GM19372 (cell line): ENCODE measurements at regions not wholly inside any gene's neighbourhood (a gene's known extent, or its start where the extent isn't known, plus 50 kb on each side); places are given as distances from the start of the nearest gene placed in this dataset.

ENCODE experiments used
- ATAC-seq: cut with Tn5 transposase; IDR thresholded peaks from one replicate; pipeline ENCODE4 v1.9.1; 2021; ENCODE audit warnings: mild to moderate bottlenecking, low read depth, moderate library complexity; ENCODE audit not compliant: unreplicated experiment

DNA sequence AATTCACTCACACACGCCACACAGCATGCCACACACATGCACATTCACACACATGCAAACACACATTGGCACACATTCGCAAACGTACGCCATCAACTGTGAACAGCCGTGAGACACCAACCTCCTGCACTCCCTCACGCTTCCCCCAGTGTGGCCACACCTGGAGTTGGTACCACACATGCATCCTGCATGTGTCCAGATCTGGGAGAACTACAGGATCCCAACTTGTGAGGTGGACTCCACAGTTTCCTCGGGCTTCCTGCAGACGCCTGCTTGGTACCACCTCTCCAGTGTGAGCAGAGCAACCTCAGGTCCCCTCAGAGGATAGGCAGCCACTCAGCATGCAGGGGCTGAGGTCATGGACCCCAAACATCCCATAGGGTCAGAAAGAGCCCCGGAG lies 239.0 kb downstream of the EIPR1 start:
- ATAC-seq = no peak

DNA sequence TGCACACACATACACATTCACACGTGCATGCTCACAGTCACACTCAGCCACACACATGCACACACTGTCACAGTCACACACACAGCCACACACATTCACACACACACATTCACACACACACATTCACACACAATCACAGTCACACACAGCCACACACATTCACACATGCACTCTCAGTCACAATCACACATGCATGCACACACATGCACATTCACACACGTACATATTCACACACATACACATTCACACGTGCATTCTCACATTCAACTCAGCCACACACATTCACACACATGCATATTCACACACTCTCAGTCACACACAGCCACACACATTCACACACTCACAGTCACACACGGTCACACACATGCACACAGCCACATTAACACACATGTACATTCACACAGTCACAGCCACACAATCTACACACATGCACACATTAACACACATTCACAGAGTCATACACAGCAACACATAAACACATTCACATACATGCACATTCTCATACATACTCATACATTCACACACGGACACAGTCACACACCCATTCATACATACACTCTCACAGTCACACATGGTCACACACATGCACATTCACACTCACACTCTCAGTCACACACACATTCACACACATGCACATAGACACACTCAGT lies 239.8 kb downstream of the EIPR1 start:
- no peak for ATAC-seq

DNA sequence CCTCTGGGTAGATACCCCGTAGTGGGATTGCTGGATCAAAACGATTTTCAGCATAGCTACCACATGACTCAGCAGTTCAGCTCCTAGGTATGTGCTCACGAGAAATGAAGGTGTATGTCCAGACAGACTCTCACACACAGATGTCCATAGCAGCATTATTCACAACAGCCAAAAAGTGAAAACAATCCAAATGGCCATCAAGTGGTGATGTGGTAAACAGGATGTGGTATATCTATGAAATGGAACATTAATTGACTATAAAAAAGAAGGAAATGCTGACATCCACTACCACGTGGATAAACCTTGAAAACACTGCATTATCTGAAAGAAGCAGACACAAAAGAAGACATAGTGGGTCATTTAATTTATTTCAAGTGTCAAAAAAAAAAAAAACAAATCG lies 241.9 kb downstream of the EIPR1 start:
- no peak for ATAC-seq

DNA sequence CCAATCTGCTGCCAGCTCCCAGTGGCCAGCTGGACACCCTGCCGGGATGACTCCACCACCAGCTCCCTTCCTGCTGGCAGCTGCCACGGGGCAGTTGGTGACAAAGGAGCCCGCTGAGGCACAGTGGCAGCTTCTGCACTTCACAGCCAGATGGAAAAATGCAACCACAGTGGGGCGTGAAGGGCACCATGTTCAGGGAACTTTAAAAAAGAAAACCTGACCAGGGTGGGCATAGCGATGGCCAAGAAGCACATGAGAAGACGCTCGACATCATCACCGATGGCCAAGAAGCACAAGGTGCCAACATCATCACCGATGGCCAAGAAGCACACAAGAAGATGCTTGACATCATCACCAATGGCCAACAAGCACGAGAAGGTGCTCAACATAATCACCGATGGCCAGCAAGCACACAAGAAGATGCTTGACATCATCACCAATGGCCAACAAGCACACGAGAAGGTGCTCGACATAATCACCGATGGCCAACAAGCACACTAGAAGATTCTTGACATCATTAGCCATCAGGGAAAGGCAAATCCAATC lies 243.5 kb downstream of the EIPR1 start:
- ATAC-seq = no peak

DNA sequence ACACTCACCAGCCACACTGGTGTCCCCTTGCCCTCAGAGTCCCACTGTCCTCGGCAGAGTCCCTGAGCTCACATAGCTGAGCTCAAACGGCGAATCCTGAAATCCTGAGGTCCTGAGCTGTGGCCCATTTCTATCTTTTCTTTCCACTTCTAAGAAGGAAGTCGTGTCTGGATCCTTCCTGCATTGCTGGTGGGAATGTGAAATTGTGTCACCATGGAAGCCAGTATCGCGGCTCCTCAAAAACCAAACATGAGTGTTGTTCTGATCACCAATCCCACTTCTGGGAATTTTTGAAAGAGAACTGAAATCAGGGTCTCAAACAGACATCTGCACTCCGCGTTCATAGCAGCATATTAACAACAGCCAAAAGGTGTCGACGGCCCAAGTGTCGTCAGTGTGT lies 244.7 kb downstream of the EIPR1 start:
- no peak for ATAC-seq

DNA sequence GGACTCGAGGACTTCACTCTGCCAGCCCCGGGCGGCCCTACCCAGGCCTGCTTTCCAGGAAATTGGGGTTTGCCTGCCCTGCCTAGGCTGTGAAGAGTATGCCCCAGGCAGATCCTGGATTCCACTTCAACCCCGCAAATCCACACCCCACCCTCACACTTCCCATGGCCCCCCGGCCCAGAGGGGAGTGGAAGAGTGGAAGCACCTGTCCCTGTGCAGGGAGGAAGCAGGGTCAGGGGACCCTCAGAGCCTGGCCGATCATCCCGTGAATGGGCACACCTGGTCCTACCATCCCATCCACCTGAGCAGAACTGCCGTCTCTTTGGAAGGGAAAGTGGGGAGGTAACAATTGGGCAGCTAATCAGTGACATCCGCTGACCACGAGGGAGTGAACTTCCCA lies 245.2 kb downstream of the EIPR1 start:
- no peak for ATAC-seq

DNA sequence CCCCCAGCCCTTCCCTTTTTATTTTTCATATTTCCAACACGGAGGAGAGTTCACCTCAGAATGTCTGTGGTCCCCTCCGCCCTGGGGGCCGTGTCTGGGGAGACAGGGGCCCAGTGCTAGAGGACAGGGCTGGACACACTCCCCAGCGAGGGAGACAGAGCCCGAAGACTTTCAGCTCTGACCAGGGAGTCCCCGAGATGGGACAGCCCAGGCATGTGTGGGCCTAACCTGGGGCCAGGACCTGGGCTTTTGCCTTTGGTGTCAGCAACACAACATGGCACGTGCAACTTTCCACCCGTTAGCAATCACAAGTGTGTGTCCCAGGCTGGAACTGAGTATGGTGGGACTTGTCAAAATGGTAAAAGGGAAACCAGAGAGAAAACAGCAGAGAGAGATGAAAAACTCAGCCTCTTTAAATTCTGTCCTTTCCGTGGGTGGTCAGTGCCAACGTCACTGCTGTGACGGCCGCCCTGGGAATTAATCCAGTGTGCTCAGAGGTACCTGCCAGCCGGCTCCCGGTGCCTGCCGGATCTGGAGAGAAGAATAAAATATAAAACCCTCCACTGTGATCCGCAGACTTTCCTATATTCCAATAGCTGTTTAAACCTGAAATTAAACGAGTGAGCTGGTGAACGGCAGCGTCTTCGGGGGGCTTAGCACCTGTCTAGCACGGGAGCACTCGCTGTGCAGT lies 245.8 kb downstream of the EIPR1 start:
- ATAC-seq = no peak

DNA sequence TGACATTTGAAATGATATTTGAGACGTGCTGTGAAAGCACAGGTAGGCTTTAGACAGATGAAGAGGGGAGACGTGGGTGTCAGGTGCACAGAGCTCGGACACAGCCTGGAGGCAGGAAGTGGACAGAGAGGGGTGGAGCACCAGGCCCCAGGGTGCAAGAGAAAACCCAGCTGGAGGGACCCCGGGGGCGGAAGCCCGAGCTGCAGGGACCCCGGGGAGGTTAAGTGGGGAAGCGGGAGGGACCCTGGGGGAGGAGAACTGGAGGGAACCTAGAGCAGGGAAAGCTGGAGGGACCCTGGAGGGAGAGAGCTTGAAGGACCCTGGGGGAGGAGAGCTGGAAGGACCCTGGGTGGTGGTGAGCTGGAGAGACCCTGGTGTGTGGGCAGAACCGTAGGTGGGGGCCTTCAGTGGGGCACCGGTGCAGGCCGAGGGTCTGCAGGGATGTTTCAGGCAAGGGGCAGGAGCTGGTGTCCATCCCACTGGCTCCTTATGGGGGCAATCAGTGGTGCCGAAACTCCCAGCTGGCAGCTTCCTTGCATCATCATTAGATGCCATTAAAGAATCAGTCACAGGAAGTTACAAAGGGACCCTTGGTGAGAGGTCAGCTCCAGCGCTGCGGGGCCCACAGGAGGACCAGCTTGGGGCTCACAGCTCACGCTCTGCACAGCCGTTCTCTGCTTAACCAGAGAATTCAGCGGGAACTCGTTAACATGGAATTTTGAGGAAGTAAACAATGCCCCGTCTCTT lies 246.6 kb downstream of the EIPR1 start:
- no peak for ATAC-seq

DNA sequence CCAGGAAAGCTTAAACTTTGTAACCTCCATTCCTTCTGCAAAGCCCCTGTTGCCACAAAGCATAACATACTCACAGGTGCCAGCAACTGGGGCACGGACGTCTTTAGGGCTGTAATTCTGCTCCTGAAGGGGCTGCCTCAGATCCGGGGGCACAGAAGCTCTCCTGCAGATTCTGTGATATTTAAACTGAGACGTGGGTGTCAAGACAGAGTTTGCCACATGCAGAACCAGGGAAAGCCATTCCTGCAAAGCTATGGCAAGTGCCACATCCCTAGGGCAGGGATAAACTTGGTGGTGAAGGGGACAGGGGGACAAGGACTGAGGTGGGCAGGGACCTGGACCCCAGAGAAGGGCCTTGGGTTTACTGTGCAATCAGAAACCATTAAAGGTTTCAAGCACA lies 247.2 kb downstream of the EIPR1 start:
- ATAC-seq = no peak

DNA sequence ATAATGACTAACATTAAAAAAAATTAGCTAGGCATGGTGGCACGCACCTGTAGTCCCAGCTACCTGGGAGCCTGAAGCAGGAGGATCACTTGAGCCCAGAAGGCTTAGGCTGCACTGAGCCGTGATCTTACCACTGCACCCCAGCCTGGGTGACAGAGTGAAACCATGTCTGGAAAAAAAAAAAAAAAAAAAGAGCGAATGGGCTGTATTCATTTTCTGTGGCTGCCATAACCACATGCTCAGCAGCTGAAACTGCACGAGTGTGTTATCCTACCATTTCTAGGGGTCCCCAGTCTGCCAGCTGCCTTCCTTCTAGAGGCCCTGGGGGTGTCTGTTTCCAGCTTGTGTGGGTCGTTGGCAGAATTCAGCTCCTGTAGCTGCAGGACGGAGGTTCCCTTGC lies 247.8 kb downstream of the EIPR1 start:
- no peak for ATAC-seq

DNA sequence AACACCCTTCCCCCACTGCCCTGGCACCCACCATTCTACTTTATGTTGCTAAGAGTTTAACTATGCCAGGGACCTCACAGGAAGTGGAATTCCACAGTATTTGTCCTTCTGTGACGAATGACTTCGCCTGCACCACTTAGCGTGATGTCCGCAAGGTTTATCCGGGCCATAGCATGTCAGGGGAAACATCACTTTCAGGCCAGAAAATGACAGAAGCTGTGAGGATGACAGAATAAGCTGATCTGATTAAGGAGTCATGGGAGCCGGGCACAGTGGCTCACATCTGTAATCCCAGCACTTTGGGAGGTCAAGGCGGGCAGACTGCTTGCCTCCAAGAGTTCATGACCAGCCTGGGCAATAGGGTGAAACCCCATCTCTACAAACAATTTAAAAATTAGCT lies 248.8 kb downstream of the EIPR1 start:
- no peak for ATAC-seq

DNA sequence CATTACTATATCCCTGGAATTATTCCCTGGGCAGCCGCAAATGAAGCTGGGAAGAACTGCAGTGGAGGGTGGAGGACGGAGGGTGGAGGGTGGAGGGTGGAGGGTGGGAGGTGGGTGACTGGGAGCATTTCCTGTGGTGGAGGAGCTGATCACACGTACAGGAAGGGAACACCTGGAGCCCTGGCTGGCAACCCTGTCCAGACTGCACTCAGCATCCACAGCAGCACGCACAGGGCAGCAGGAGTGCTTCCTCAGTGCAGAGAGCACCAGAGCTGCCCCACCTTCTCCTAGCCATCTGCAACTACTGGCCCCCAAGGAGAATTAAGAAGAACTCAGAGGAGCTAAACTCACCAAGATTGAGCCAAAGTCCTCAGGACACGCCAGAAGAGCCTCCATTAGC lies 249.9 kb downstream of the EIPR1 start:
- no peak for ATAC-seq

DNA sequence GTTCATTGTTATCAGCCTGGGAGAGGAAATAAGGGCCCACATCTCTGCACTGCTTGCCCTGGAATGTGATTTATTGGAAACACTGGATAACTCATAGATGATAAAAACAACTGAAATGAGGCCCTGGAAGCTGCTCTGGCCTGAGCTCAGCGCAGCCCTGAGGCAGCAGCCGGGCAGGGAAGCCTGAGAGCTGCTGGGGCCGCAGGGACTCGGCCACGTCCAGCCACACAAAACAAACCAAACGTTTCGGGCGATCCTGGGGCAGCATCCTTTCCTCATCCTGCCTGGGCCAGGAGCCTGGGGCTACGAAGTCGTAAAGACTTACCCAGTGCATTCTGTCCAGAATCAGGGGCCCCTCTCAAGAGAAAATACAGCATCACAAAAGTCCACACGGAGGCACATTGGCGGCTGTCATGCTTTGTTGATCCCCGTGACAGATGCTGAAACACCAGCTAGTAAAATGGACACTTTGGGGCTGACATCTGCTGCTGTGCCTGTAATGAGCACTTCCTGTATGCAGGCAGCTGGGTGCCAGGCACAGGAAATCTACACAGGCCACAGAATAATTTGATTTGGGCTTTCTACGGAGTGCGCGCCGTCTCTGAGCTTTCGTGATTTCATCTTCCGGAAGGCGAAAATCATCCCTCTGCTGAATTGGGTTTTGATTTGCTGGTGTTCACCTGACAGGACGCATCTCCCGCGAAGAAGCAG lies 250.6 kb downstream of the EIPR1 start:
- ATAC-seq = no peak

DNA sequence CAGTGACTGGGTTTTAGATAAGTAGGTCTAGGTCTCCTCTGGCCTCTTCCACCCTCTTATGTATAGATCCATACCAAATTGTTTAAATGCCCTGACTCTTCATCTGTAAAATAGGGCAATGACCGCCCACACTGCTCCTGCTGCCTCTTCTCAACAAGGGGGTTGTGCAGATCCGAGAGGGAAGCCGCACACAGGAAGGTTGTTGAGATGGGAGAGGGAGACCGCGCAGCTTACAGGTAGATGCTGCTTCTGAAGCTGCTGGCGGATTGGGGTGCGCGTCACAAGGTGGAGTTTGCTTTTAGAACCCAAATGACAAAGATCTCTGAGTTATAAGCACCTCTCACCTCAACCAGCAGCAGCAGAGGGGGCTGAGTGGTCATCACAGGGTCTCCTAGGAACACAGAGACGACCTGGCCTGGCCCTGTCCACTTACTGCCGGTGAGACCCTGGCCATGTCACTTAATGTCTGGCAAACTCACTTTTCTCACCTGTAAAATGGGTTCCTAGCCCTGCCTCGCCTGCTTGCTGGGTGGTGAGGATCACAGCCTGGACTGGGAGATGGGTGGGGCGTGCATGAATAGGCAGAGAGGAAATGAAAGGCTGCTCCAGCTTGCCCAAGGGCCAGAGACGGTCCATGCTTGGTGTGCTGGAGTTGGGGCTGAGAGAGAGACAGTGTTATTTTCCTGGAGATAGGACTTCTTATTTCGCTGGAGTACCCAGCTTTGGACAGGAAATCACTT lies 251.3 kb downstream of the EIPR1 start:
- no peak for ATAC-seq

DNA sequence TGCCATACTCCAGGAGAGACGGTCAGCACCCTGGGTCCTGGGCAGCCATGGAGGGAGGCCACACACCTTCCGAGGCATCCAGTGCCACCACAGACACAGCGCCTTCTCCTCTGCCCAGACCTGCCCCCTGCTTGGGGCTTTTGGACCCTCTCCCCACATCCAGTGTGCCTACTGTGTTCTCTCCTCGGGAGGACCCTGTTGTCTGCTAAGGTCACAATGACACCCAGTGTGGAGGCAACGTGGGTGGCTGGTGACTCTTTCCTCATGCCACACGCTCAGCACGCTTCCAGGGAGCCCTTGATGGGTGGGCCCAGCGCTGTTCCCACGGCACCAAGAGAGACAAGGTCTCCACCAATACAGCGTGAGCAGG lies 251.9 kb downstream of the EIPR1 start:
- ATAC-seq = no peak

DNA sequence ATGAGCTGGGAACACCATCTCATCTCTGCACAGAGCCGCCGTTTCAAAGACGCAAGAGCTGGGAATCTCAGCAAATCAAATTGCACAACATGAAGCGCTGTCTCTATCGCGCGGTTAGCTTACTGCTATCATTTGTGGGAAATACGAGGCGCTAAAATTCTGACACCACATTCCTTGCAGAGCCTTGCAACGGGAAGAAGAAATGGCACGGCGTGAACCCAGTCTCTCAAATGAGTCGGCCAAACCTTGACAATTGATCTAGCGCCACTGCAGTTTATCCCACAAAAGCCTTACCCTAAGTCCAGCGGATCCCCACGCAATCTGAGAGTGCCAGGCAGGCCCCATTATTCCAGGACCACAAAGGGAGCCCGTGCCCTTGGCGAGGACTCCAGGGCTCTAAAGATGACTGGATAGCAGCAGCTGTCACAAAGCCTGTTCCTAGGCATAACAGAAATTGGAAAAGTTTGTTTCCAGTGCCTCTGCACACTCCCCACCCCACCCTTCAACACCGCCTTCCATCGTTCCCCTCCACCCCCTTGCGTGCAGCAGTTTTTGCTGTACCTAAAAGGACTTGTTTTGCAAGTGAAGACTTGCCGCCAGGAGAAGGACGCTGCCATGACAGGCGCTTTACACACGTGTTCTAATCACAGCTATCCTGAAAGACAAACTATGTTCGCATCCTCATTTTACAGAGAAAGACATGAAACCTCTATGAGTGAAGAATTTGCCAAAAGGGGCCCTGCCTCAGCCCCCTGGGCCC lies 252.4 kb downstream of the EIPR1 start:
- no peak for ATAC-seq

DNA sequence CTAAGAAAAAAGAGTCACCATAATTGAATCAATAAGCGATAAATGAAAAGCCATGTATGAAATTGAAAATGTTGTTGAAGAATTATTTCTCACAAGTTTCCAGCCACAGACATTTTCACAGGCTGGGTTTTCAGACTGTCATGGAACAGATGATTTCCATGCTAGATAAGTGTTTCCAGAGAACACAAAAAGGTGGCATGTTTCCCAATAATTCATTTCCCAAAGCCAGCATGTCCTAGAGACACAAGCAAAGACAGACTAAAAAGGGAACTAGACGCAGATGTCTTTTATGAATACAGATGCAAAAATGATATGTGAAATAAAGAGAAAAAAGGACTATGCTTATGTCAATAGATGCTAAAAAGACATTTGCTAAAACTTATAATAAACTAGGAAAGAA lies 255.1 kb downstream of the EIPR1 start:
- ATAC-seq = no peak

DNA sequence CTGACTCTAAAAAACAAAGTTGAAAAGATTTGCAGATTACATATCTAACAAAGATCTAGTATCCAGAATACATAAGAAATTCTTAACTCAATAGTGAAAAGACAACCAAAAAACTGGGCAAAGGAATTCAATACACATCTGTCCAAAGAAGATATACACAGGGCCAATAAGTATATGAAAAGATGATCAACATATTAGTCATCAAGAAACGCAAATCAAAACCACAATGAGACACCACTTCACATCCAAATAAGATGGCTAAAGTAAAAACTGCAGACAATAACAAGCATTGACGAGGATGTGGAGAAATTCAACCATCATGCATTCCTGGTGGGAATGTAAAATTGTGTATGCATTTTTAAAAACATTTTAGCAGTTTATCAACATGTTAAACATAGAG lies 256.0 kb downstream of the EIPR1 start:
- no peak for ATAC-seq

DNA sequence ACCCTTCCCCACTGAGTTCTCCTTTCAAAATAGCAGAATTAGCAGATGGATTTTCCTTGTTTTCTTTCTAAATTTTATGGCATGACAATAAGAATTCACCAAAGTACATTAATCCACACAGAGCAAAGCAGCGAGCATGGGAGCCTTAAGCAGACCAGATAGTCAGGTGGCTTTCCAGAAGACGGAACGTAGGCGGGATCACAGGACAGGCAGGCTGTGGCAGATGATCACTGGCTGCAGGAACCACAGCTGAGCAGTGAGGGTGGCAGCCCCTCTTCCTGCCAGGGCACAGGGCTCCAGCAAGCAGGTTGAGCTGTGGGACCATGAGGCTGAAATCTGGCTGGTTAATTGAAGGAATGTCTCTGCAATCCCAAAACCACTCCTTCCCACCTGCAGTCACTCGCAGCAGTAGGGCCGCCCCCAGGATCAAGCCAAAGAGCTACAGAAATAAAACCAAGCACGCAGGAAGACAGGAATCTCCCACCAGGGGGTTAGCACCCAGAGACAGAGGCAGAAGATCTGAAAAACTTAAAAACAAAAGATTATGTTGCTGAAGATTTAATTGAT lies 259.9 kb downstream of the EIPR1 start:
- ATAC-seq = no peak
